Caco-2 (cell line): ENCODE measurements at regions not wholly inside any gene's neighbourhood (a gene's known extent, or its start where the extent isn't known, plus 50 kb on each side); places are given as distances from the start of the nearest gene placed in this dataset.

Experiments
- BruUV-seq: library from RNA; stranded (reverse); fragments of 400-500 nt; replicated peaks from 2 replicates; lab custom pipeline; 2021; lab: Mats Ljungman, UMichigan
- CTCF ChIA-PET: fragments of 300-600 bp; sonication (Branson Sonifier 250); formaldehyde crosslinking; loops from one replicate; lab custom pipeline; 2022; ENCODE audit warnings: antibody characterized with exemption; lab: Charles Lee
- POLR2A ChIA-PET: fragments of 300-600 bp; sonication (Branson Sonifier 250); formaldehyde crosslinking; loops from one replicate; lab custom pipeline; 2022; ENCODE audit warnings: antibody characterized with exemption; lab: Charles Lee
- DNase-seq, 2 experiments: peaks; one replicate each; pipeline versions ENCODE4 v3.0.0 to v3.0.0-alpha.2; 2020 to 2022
- H3K27me3 ChIP-seq: replicated peaks from 2 replicates; pipeline ENCODE4 v1.6.0; 2011; ENCODE audit warnings: low read length; ENCODE audit not compliant: control insufficient read depth, insufficient read depth
- H3K36me3 ChIP-seq: 2 replicates; pipeline ENCODE4 v1.5.1; 2011; ENCODE audit warnings: low read length; ENCODE audit not compliant: control insufficient read depth, insufficient read depth
- H3K4me1 ChIP-seq: fragments of 250-450 bp; sonication (Bioruptor Pico); 2 replicates; pipeline ENCODE4 v1.5.1; 2020; ENCODE audit warnings: mild to moderate bottlenecking
- H3K4me3 ChIP-seq: 2 replicates; pipeline ENCODE4 v1.5.1; 2011; ENCODE audit warnings: low read depth, mild to moderate bottlenecking, control low read depth, low read length
- H3K9me3 ChIP-seq: fragments of 250-450 bp; sonication (Bioruptor Pico); 2 replicates; pipeline ENCODE4 v1.5.1; 2020; ENCODE audit warnings: mild to moderate bottlenecking, moderate library complexity
- H3K27ac Mint-ChIP-seq: one replicate; pipeline ENCODE4 v1.8.0; 2022; ENCODE audit warnings: mixed read lengths; ENCODE audit not compliant: unreplicated experiment
- H3K27me3 Mint-ChIP-seq: one replicate; pipeline ENCODE4 v1.8.0; 2022; ENCODE audit warnings: mixed read lengths; ENCODE audit not compliant: insufficient read depth, unreplicated experiment
- H3K36me3 Mint-ChIP-seq: one replicate; pipeline ENCODE4 v1.8.0; 2022; ENCODE audit warnings: mild to moderate bottlenecking, mixed read lengths; ENCODE audit not compliant: insufficient read depth, unreplicated experiment
- H3K4me1 Mint-ChIP-seq: one replicate; pipeline ENCODE4 v1.8.0; 2022; ENCODE audit warnings: low read depth, mixed read lengths; ENCODE audit not compliant: unreplicated experiment
- H3K4me3 Mint-ChIP-seq: one replicate; pipeline ENCODE4 v1.8.0; 2022; ENCODE audit warnings: mild to moderate bottlenecking, moderate library complexity, mixed read lengths; ENCODE audit not compliant: unreplicated experiment
- H3K9me3 Mint-ChIP-seq: one replicate; pipeline ENCODE4 v1.8.0; 2022; ENCODE audit warnings: mixed read lengths; ENCODE audit not compliant: unreplicated experiment
- CTCF ChIP-seq, 2 experiments: fragments of 200-600 bp in 1 of 2; IDR thresholded peaks; 1 replicate in 1 of 2; 2 replicates in 1 of 2; pipeline versions ENCODE4 v1.5.1 to v1.8.0; 2011 to 2022; ENCODE audit warnings: antibody characterized with exemption in 1 of 2, control low read depth in 1 of 2, inconsistent platforms in 1 of 2, low read depth in 1 of 2, low read length in 1 of 2, mild to moderate bottlenecking in 1 of 2, moderate library complexity in 1 of 2; ENCODE audit not compliant: insufficient read depth in 1 of 2, severe bottlenecking in 1 of 2, unreplicated experiment in 1 of 2
- intact Hi-C: fragments of 100-400 bp; cut with micrococcal nuclease; formaldehyde crosslinking; loops from one replicate; pipeline ENCODE4 v1.10.0; 2022; ENCODE audit not compliant: unreplicated experiment

DNA sequence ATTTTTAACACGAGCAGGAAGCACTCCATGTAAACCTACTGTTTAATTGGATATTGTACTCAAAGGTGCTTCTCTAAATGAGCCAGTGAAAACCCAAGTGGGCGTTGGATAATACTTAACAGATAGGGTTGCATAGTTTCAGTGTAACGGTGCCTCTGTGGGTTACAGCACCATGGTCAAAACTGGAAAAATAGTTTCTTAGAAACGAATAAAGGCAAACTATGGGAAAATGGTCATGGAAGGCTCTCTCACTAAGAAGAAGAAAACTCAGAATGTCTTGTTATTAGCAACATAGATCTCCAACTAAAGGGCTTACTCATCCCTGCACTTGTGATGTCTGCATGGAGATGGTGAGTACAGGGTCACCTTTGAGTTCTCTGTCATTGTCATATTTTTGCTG lies 59.1 kb upstream of the NEDD9 start:
- Mint-ChIP-seq H3K36me3 (no peaks in the 10 kb centered on the region), H3K27me3 (no peaks in the 10 kb centered on the region), H3K4me1 (peaks cover 30% of the 10 kb centered on the region), H3K4me3 (no peak overlapping the region), H3K27ac (no peak overlapping the region), H3K9me3 (peaks cover 14% of the 10 kb centered on the region)
- POLR2A ChIA-PET: interaction anchor here (1.2 kb wide), 1 partner anchor 59 kb away, joined by 6 read pairs; the partner anchor contains the start of gene NEDD9
- no peak for TF ChIP-seq CTCF (IDR thresholded peaks at IDR 0.05; ENCODE audit: insufficient read depth in 1 of 2, low read depth in 1 of 2, low read length in 1 of 2, severe bottlenecking in 1 of 2, unreplicated experiment in 1 of 2)
- CTCF ChIA-PET: interaction anchor here (0.7 kb wide), 1 partner anchor 83 kb away, joined by 3 read pairs; no protein-coding TSS in a partner anchor
- Histone ChIP-seq H3K9me3 (peaks cover 7% of the 10 kb centered on the region; the same call in 1 of the 2 replicates), H3K4me3 (no peak overlapping the region), H3K36me3 (no peaks in the 10 kb centered on the region), H3K4me1 (peaks cover 27% of the 10 kb centered on the region), H3K27me3 (no peaks in the 10 kb centered on the region)
- DNase-seq: no peak
- no TSS peak for BruUV-seq
- intact Hi-C loops: no loop called here

- no TSS peak for BruUV-seq
- POLR2A ChIA-PET: no interaction called here
These were observed 57.6 kb upstream of the NEDD9 start for GRCh38 chr6:11290027-11290426.

DNA sequence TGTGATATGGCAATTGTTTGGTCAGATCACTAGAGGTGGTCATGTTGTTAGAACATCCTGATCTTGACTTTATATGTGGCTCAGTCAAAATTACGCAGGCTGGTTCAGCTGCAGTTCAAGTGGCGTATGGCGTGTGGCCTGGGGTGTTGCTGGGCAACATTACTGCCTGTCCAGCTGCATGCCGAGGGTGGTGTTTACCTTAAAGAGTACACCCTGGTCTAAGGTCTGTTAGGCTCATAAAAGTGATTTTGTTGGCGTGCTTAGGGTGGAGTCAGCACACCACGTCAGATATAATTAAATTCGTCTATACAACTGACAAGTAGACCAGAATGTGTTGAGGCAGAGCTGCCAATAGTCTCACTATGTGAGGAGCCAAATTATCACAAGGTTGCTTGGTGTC lies 55.6 kb upstream of the NEDD9 start:
- Mint-ChIP-seq H3K9me3 (no peaks in the 10 kb centered on the region), H3K36me3 (no peaks in the 10 kb centered on the region), H3K4me1 (peaks cover 9% of the 10 kb centered on the region), H3K4me3 (no peak overlapping the region), H3K27me3 (no peaks in the 10 kb centered on the region), H3K27ac (no peak overlapping the region)
- H3K27me3 ChIP-seq: no peaks in the 10 kb centered on the region
- no TSS peak for BruUV-seq
- intact Hi-C loops: no loop called here
- H3K36me3 ChIP-seq: no peaks in the 10 kb centered on the region
- no peaks in the 10 kb centered on the region; the same call in 1 of the 2 replicates for H3K9me3 ChIP-seq
- ChIA-PET CTCF (no interaction called here), POLR2A (interaction anchor here (0.5 kb wide), 1 partner anchor 11 kb away, joined by 3 read pairs; no protein-coding TSS in a partner anchor)
- no peak overlapping the region for H3K4me3 ChIP-seq
- H3K4me1 ChIP-seq: peaks cover 20% of the 10 kb centered on the region
- TF ChIP-seq CTCF (IDR thresholded peaks at IDR 0.05; ENCODE audit: insufficient read depth in 1 of 2, low read depth in 1 of 2, low read length in 1 of 2, severe bottlenecking in 1 of 2, unreplicated experiment in 1 of 2): no peak
- no peak for DNase-seq

More at GRCh38 chr6:11290027-11290426, 57.6 kb upstream of the NEDD9 start:
- Mint-ChIP-seq H3K36me3 (no peaks in the 10 kb centered on the region), H3K27me3 (no peaks in the 10 kb centered on the region), H3K9me3 (no peaks in the 10 kb centered on the region), H3K27ac (no peak overlapping the region), H3K4me3 (no peak overlapping the region), H3K4me1 (peaks cover 21% of the 10 kb centered on the region)
- no peak overlapping the region for H3K4me3 ChIP-seq
- no peaks in the 10 kb centered on the region for H3K36me3 ChIP-seq
- intact Hi-C loops: no loop called here
- TF ChIP-seq CTCF (IDR thresholded peaks at IDR 0.05; ENCODE audit: insufficient read depth in 1 of 2, low read depth in 1 of 2, low read length in 1 of 2, severe bottlenecking in 1 of 2, unreplicated experiment in 1 of 2): no peak
- H3K27me3 ChIP-seq: no peaks in the 10 kb centered on the region
- H3K9me3 ChIP-seq: no peaks in the 10 kb centered on the region; the same call in 1 of the 2 replicates
- no peak for DNase-seq
- H3K4me1 ChIP-seq: peaks cover 21% of the 10 kb centered on the region
- CTCF ChIA-PET: no interaction called here
